ENCODE measurements at regions not wholly inside any gene's neighbourhood (a gene's known extent, or its start where the extent isn't known, plus 50 kb on each side); places are given as distances from the start of the nearest gene placed in this dataset.

GRCh38 chr5:176131771-176132170 is 106.5 kb upstream of the SIMC1 start:
- H3K27me3 ChIP-seq (ENCODE audit: control insufficient read depth, insufficient read depth, low read length): peaks cover 30% of the 10 kb centered on the region
- TF ChIP-seq CTCF (IDR thresholded peaks at IDR 0.05; ENCODE audit: low read depth, low read length): no peak
- H3K27ac ChIP-seq (ENCODE audit: low read depth, low read length): no peak overlapping the region
- H3K9me3 ChIP-seq (ENCODE audit: control insufficient read depth, insufficient read depth, low read length): peaks cover 5% of the 10 kb centered on the region; the same call in 1 of the 2 replicates
- ChIA-PET POLR2A (no interaction called here), CTCF (no interaction called here)
- H3K4me3 ChIP-seq (ENCODE audit: low read depth, low read length): no peak overlapping the region
- no peak for DNase-seq (ENCODE audit: low read depth, low spot score)

GRCh38 chr5:176132471-176133288 is 105.5 kb upstream of the SIMC1 start:
- Histone ChIP-seq H3K27ac (ENCODE audit: low read depth, low read length) (no peak overlapping the region), H3K9me3 (ENCODE audit: control insufficient read depth, insufficient read depth, low read length) (peaks cover 5% of the 10 kb centered on the region; the same call in 1 of the 2 replicates), H3K27me3 (ENCODE audit: control insufficient read depth, insufficient read depth, low read length) (peaks cover 30% of the 10 kb centered on the region), H3K4me3 (ENCODE audit: low read depth, low read length) (no peak overlapping the region)
- DNase-seq (ENCODE audit: low read depth, low spot score): no peak
- ChIA-PET POLR2A (no interaction called here), CTCF (no interaction called here)
- no peak for TF ChIP-seq CTCF (IDR thresholded peaks at IDR 0.05; ENCODE audit: low read depth, low read length)

DNA sequence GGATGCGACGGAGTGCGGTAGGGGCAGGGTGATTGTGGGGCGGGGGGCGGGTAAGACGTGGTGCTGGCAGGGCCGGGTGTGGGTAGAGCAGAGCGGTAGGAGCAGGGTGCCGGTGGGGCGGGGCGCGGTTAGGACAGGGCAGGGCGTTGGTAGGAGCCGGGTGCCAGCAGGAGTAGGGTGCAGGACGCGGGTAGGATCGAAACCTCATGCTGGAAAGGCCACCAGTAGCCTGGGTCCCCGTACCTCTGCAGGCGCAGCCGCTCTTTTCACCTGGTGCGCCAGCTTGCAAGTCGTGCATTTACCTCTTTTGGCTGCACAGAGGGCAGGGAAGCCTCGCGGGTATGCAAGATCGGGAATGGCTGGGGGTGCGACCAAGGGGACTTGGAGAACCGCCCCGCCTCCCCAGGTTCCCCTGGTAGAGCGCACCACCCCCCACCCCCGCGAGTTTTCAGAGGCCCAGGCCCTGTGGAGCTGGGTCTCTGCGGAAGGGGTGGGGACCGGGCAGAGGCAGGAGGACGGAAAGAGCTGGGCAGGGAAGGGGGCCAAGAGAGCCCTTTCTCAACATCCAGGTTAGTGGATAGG is 104.8 kb upstream of the SIMC1 start:
- H3K27me3 ChIP-seq (ENCODE audit: control insufficient read depth, insufficient read depth, low read length): peaks cover 30% of the 10 kb centered on the region
- no peak for DNase-seq (ENCODE audit: low read depth, low spot score)
- H3K27ac ChIP-seq (ENCODE audit: low read depth, low read length): no peak overlapping the region
- H3K9me3 ChIP-seq (ENCODE audit: control insufficient read depth, insufficient read depth, low read length): peaks cover 5% of the 10 kb centered on the region; the same call in 1 of the 2 replicates
- no peak for TF ChIP-seq CTCF (IDR thresholded peaks at IDR 0.05; ENCODE audit: low read depth, low read length)
- no peak overlapping the region for H3K4me3 ChIP-seq (ENCODE audit: low read depth, low read length)
- ChIA-PET POLR2A (interaction anchor here (0.6 kb wide), 1 partner anchor 1821 kb away, joined by 3 read pairs; no protein-coding TSS in a partner anchor), CTCF (no interaction called here)

DNA sequence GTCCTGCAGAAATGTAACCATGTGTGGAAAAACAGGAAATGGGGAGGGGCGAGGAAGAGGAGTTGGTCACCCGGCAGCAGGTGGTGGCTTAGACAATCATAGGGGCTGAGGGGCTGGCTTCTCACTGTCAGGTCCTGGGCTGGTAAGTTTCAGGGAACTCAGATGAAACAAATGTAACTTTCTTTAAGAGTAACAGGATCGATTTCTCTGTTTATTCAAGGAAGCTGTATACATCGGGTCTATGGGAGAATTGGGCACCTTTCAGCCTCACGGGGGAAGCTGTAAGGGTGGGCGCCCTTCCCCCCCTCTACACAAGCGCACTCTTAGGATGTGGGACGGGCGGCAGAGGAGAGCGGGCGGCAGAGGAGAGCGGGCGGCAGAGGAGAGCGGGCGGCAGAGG is 104.3 kb upstream of the SIMC1 start:
- peaks cover 30% of the 10 kb centered on the region for H3K27me3 ChIP-seq (ENCODE audit: control insufficient read depth, insufficient read depth, low read length)
- H3K9me3 ChIP-seq (ENCODE audit: control insufficient read depth, insufficient read depth, low read length): peaks cover 5% of the 10 kb centered on the region; the same call in 1 of the 2 replicates
- ChIA-PET CTCF (no interaction called here), POLR2A (interaction anchor here (0.6 kb wide), 1 partner anchor 1822 kb away, joined by 3 read pairs; no protein-coding TSS in a partner anchor)
- H3K4me3 ChIP-seq (ENCODE audit: low read depth, low read length): no peak overlapping the region
- no peak overlapping the region for H3K27ac ChIP-seq (ENCODE audit: low read depth, low read length)
- no peak for TF ChIP-seq CTCF (IDR thresholded peaks at IDR 0.05; ENCODE audit: low read depth, low read length)
- no peak for DNase-seq (ENCODE audit: low read depth, low spot score)
